ENCODE measurements at regions not wholly inside any gene's neighbourhood (a gene's known extent, or its start where the extent isn't known, plus 50 kb on each side); places are given as distances from the start of the nearest gene placed in this dataset.
"Not testable (repeated sequence)": the region's sequence is repeated elsewhere in the genome, so short reads cannot be mapped to it uniquely, and the experiment has no call there.

- no peak for DNase-seq
Measured at GRCh38 chr13:107809125-107809524, 406.2 kb downstream of the LIG4 start.

- DNase-seq: no peak
Measured at GRCh38 chr13:107808389-107808788, 406.9 kb downstream of the LIG4 start.

GRCh38 chr13:107807306-107808073, 407.8 kb downstream of the LIG4 start:
- DNase-seq: no peak

- no peak for DNase-seq
Measured at GRCh38 chr13:107806726-107807125, 408.6 kb downstream of the LIG4 start.

- DNase-seq: no peak
Measured at GRCh38 chr13:107803822-107804495, 411.4 kb downstream of the LIG4 start.

GRCh38 chr13:107801621-107802020, 413.7 kb downstream of the LIG4 start:
- DNase-seq: no peak

- DNase-seq: no peak
Measured at GRCh38 chr13:107799001-107799400, 416.3 kb downstream of the LIG4 start.

- DNase-seq: no peak
Measured at GRCh38 chr13:107790397-107790796, 424.9 kb downstream of the LIG4 start.

GRCh38 chr13:107788464-107789165, 426.7 kb downstream of the LIG4 start:
- DNase-seq: no peak

- DNase-seq: not testable (repeated sequence)
Measured at GRCh38 chr13:107782646-107783045, 432.7 kb downstream of the LIG4 start.

GRCh38 chr13:107778094-107778493, 437.2 kb downstream of the LIG4 start:
- no peak for DNase-seq

GRCh38 chr13:107770541-107770940, 444.8 kb downstream of the LIG4 start:
- DNase-seq: no peak

GRCh38 chr13:107767119-107767518, 448.2 kb downstream of the LIG4 start:
- no peak for DNase-seq

- no peak for DNase-seq
Measured at GRCh38 chr13:107765724-107766401, 449.5 kb downstream of the LIG4 start.

GRCh38 chr13:107764046-107764445, 451.3 kb downstream of the LIG4 start:
- DNase-seq: no peak

GRCh38 chr13:107753748-107754147, 461.6 kb downstream of the LIG4 start:
- DNase-seq: no peak

GRCh38 chr13:107753291-107753690, 462.0 kb downstream of the LIG4 start:
- no peak for DNase-seq

GRCh38 chr13:107743983-107744382, 471.4 kb downstream of the LIG4 start:
- no peak for DNase-seq

GRCh38 chr13:107743526-107743925, 471.8 kb downstream of the LIG4 start:
- DNase-seq: no peak

- DNase-seq: no peak
Measured at GRCh38 chr13:107743100-107743499, 472.2 kb downstream of the LIG4 start.

GRCh38 chr13:107742544-107742943, 472.8 kb downstream of the LIG4 start:
- no peak for DNase-seq

GRCh38 chr13:107738004-107738403, 477.3 kb downstream of the LIG4 start:
- DNase-seq: no peak

- no peak for DNase-seq
Measured at GRCh38 chr13:107736731-107737130, 478.6 kb downstream of the LIG4 start.
